ENCODE measurements at regions not wholly inside any gene's neighbourhood (a gene's known extent, or its start where the extent isn't known, plus 50 kb on each side); places are given as distances from the start of the nearest gene placed in this dataset.

- Mint-ChIP-seq H3K9me3 (ENCODE audit: unreplicated experiment) (no peaks in the 10 kb centered on the region), H3K27ac (ENCODE audit: unreplicated experiment) (no peak overlapping the region)
These were observed 94.3 kb downstream of the ASB1 start for GRCh38 chr2:238521002-238521401.

GRCh38 chr2:238521870-238522269, 95.1 kb downstream of the ASB1 start:
- H3K4me3 Mint-ChIP-seq (ENCODE audit: unreplicated experiment), result no peak overlapping the region
- no peaks in the 10 kb centered on the region for H3K9me3 Mint-ChIP-seq (ENCODE audit: unreplicated experiment)
- peaks cover 1% of the 10 kb centered on the region for H3K27me3 Mint-ChIP-seq (ENCODE audit: unreplicated experiment)
- TF ChIP-seq, protein P1, sequence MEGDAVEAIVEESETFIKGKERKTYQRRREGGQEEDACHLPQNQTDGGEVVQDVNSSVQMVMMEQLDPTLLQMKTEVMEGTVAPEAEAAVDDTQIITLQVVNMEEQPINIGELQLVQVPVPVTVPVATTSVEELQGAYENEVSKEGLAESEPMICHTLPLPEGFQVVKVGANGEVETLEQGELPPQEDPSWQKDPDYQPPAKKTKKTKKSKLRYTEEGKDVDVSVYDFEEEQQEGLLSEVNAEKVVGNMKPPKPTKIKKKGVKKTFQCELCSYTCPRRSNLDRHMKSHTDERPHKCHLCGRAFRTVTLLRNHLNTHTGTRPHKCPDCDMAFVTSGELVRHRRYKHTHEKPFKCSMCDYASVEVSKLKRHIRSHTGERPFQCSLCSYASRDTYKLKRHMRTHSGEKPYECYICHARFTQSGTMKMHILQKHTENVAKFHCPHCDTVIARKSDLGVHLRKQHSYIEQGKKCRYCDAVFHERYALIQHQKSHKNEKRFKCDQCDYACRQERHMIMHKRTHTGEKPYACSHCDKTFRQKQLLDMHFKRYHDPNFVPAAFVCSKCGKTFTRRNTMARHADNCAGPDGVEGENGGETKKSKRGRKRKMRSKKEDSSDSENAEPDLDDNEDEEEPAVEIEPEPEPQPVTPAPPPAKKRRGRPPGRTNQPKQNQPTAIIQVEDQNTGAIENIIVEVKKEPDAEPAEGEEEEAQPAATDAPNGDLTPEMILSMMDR (IDR thresholded peaks at IDR 0.05; ENCODE audit: unreplicated experiment), result no peak
- no peak overlapping the region for H3K27ac Mint-ChIP-seq (ENCODE audit: unreplicated experiment)
- H3K4me1 Mint-ChIP-seq (ENCODE audit: unreplicated experiment), result peaks cover 2% of the 10 kb centered on the region
- no peak for DNase-seq (ENCODE audit: low spot score)
- H3K36me3 Mint-ChIP-seq (ENCODE audit: low read depth, unreplicated experiment), result no peaks in the 10 kb centered on the region

More at GRCh38 chr2:238521002-238521401, 94.3 kb downstream of the ASB1 start:
- no peak for DNase-seq (ENCODE audit: low spot score)
- peaks cover 2% of the 10 kb centered on the region for H3K4me1 Mint-ChIP-seq (ENCODE audit: unreplicated experiment)
- H3K27me3 Mint-ChIP-seq (ENCODE audit: unreplicated experiment), result peaks cover 1% of the 10 kb centered on the region
- no peaks in the 10 kb centered on the region for H3K36me3 Mint-ChIP-seq (ENCODE audit: low read depth, unreplicated experiment)
- H3K4me3 Mint-ChIP-seq (ENCODE audit: unreplicated experiment), result no peak overlapping the region
- TF ChIP-seq, protein P1 (IDR thresholded peaks at IDR 0.05; ENCODE audit: unreplicated experiment), result no peak

DNA sequence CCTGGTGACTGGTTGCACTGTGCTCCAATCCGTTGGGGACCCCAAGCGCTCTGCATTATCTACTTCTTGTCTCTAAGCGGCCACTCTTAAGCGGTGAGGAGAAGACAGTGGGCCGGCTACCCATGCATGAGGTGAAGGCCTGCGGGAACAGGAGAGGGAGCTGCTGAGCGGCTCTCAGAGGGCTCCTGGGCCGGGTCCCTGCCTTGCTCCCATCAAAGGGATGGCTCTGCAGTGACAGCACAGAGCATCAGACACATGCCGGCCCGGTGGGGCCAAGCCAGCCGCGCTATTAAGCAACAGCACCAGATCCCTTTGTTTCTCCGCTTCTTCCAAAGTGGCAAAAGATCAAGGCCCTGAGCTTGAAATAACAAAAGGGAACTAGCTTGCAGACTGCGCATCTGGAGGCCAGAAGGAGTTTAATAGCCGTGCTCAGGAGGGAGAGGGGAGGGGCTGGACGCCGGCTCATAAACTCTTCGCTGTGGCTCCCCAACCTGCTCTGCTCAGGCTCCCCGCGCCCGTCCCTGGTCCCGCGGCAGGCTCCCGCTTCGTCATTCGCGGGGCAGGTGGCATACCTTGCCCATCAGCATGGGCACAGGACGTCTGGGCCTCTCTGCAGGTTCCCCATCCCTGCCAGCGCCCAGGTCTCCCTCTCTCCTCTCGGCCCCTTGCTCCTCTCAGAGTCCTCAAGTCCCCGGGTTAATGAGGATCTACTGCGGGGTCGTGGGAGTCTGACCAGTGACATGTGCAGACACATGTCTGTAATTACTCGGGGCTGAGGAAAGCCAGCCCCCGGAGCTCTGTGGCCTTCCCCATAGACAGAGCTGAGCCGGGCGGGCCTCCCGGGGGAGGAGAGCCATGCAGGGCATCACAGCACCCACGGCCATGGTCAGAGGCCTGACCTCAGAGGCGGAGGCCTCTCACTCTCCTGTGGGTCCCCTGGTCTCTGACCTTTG, 96.7 kb downstream of the ASB1 start:
- no peaks in the 10 kb centered on the region for H3K9me3 Mint-ChIP-seq (ENCODE audit: unreplicated experiment)
- peaks cover 5% of the 10 kb centered on the region for H3K27me3 Mint-ChIP-seq (ENCODE audit: unreplicated experiment)
- no peak overlapping the region for H3K27ac Mint-ChIP-seq (ENCODE audit: unreplicated experiment)
- no peaks in the 10 kb centered on the region for H3K36me3 Mint-ChIP-seq (ENCODE audit: low read depth, unreplicated experiment)
- H3K4me3 Mint-ChIP-seq (ENCODE audit: unreplicated experiment), result no peak overlapping the region
- TF ChIP-seq, protein P1 (IDR thresholded peaks at IDR 0.05; ENCODE audit: unreplicated experiment), result no peak
- peaks cover 2% of the 10 kb centered on the region for H3K4me1 Mint-ChIP-seq (ENCODE audit: unreplicated experiment)
- peak; percentile 22 for DNase-seq (ENCODE audit: low spot score)

DNA sequence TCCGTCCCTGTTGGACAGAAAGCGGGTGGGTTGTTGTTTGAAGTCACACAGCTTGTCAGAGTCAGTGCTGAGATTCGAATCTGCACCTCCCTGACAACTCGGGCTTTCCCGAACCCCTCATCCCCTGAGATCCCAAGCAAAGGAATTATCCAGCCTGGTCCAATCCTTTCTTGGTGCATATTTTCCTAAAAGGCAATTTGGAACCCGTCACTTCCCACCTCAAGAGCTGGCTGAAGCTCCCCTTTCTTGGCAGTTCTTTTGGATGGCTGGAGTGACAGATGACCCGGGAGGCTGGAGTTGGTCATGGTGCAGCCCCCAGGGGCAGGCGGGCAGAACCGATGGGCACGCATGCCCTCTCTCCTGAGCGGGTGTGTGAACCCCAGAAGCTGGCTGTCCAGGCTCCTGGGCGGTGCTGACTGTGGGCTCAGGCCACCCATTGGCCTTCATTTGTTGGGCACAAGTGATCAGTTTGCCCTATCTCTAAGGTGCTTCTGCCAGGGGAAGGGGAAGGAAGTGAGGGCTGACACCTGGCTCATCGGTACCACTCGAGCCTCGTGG, 97.8 kb downstream of the ASB1 start:
- Mint-ChIP-seq H3K27ac (ENCODE audit: unreplicated experiment) (no peak overlapping the region), H3K36me3 (ENCODE audit: low read depth, unreplicated experiment) (no peaks in the 10 kb centered on the region), H3K4me3 (ENCODE audit: unreplicated experiment) (no peak overlapping the region), H3K27me3 (ENCODE audit: unreplicated experiment) (peaks cover 8% of the 10 kb centered on the region), H3K9me3 (ENCODE audit: unreplicated experiment) (no peaks in the 10 kb centered on the region), H3K4me1 (ENCODE audit: unreplicated experiment) (peaks cover 2% of the 10 kb centered on the region)
- TF ChIP-seq, protein P1 (IDR thresholded peaks at IDR 0.05; ENCODE audit: unreplicated experiment), result no peak
- DNase-seq (ENCODE audit: low spot score), result no peak

DNA sequence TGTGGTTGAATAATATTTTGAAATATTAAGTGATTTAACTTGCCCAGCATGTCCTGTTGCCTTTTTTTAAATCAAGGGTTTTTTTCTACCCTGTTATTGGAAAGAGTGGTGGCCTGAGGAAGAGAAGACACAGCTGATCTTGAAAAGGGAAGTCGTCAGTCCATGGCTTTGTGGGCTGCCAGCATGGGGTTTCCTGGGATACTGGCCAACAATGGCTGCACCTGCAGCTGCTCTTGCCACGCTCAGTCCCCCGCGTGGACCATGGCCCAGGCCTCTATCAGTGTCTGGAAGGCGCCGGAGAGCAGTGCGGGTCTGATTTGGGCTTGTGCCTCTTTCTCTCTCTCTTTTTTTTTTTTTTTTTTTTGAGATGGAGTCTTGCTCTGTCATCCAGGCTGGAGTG, 99.3 kb downstream of the ASB1 start:
- H3K27me3 Mint-ChIP-seq (ENCODE audit: unreplicated experiment), result peaks cover 8% of the 10 kb centered on the region
- no peak for DNase-seq (ENCODE audit: low spot score)
- H3K4me3 Mint-ChIP-seq (ENCODE audit: unreplicated experiment), result no peak overlapping the region
- H3K9me3 Mint-ChIP-seq (ENCODE audit: unreplicated experiment), result no peaks in the 10 kb centered on the region
- no peak overlapping the region for H3K27ac Mint-ChIP-seq (ENCODE audit: unreplicated experiment)
- H3K36me3 Mint-ChIP-seq (ENCODE audit: low read depth, unreplicated experiment), result peaks cover 4% of the 10 kb centered on the region
- TF ChIP-seq, protein P1 (IDR thresholded peaks at IDR 0.05; ENCODE audit: unreplicated experiment), result no peak
- H3K4me1 Mint-ChIP-seq (ENCODE audit: unreplicated experiment), result peaks cover 2% of the 10 kb centered on the region

Data from endothelial cell (in vitro differentiated cells).